Activated CD8-positive, alpha-beta T cell treated with anti-CD3 and anti-CD28 coated beads for 36 hours (primary cell): ENCODE measurements at regions not wholly inside any gene's neighbourhood (a gene's known extent, or its start where the extent isn't known, plus 50 kb on each side); places are given as distances from the start of the nearest gene placed in this dataset.

Source experiments
- ATAC-seq: fragments of 200-7000 bp; cut with Tn5 transposase; one replicate; pipeline ENCODE4 v1.10.0; 2021; ENCODE audit warnings: mild to moderate bottlenecking, moderate library complexity
- CTCF ChIA-PET: fragments of 350-600 bp; sonication (Branson Sonifier 250); formaldehyde crosslinking; loops from one replicate; lab custom pipeline; 2021; ENCODE audit warnings: antibody characterized with exemption; lab: Charles Lee
- POLR2A ChIA-PET: fragments of 350-600 bp; sonication (Branson Sonifier 250); formaldehyde crosslinking; loops from one replicate; lab custom pipeline; 2021; ENCODE audit warnings: antibody characterized with exemption; lab: Charles Lee
- DNase-seq: peaks from one replicate; pipeline ENCODE4 v3.0.0-alpha.2; 2020
- H3K27ac Mint-ChIP-seq: one replicate; pipeline ENCODE4 v1.8.0; 2021; ENCODE audit warnings: mild to moderate bottlenecking, mixed read lengths
- H3K27me3 Mint-ChIP-seq: one replicate; pipeline ENCODE4 v1.8.0; 2021; ENCODE audit warnings: mixed read lengths
- H3K36me3 Mint-ChIP-seq: one replicate; pipeline ENCODE4 v1.8.0; 2021; ENCODE audit warnings: low read depth, mixed read lengths
- H3K4me1 Mint-ChIP-seq: one replicate; pipeline ENCODE4 v1.8.0; 2021; ENCODE audit warnings: low read depth, mixed read lengths
- H3K4me3 Mint-ChIP-seq: one replicate; pipeline ENCODE4 v1.8.0; 2021; ENCODE audit warnings: mild to moderate bottlenecking, moderate library complexity, mixed read lengths
- H3K9me3 Mint-ChIP-seq: one replicate; pipeline ENCODE4 v1.8.0; 2021; ENCODE audit warnings: mixed read lengths
- CTCF ChIP-seq: fragments of 200-600 bp; IDR thresholded peaks from one replicate; pipeline ENCODE4 v1.8.0; 2022; ENCODE audit warnings: antibody characterized with exemption, mild to moderate bottlenecking
- intact Hi-C: fragments of 100-400 bp; cut with micrococcal nuclease; formaldehyde crosslinking; loops from one replicate; pipeline ENCODE4 v1.10.0; 2022

- ChIA-PET POLR2A (no interaction called here), CTCF (no interaction called here)
- Mint-ChIP-seq H3K36me3 (no peaks in the 10 kb centered on the region), H3K27me3 (peaks cover 2% of the 10 kb centered on the region), H3K4me1 (no peaks in the 10 kb centered on the region), H3K9me3 (no peaks in the 10 kb centered on the region), H3K27ac (no peak overlapping the region), H3K4me3 (no peak overlapping the region)
- ATAC-seq (no peak), DNase-seq (no peak)
- no peak for TF ChIP-seq CTCF
- intact Hi-C loops, result no loop called here
Observed at GRCh38 chr4:119933606-119934005, 133.0 kb downstream of the MAD2L1 start.

GRCh38 chr4:119932277-119932676, 134.4 kb downstream of the MAD2L1 start:
- ChIA-PET CTCF (no interaction called here), POLR2A (no interaction called here)
- no peak overlapping the region for H3K4me3 Mint-ChIP-seq
- no peak for TF ChIP-seq CTCF
- ATAC-seq (no peak), DNase-seq (no peak)
- H3K36me3 Mint-ChIP-seq, result no peaks in the 10 kb centered on the region
- no peaks in the 10 kb centered on the region for H3K4me1 Mint-ChIP-seq
- H3K9me3 Mint-ChIP-seq, result no peaks in the 10 kb centered on the region
- no peak overlapping the region for H3K27ac Mint-ChIP-seq
- intact Hi-C loops, result no loop called here
- peaks cover 2% of the 10 kb centered on the region for H3K27me3 Mint-ChIP-seq

GRCh38 chr4:119930546-119930945, 136.1 kb downstream of the MAD2L1 start:
- DNase-seq, result no peak
- Mint-ChIP-seq H3K4me3 (no peak overlapping the region), H3K27ac (no peak overlapping the region), H3K36me3 (no peaks in the 10 kb centered on the region), H3K4me1 (no peaks in the 10 kb centered on the region), H3K27me3 (peaks cover 2% of the 10 kb centered on the region), H3K9me3 (no peaks in the 10 kb centered on the region)
- ChIA-PET POLR2A (no interaction called here), CTCF (no interaction called here)
- TF ChIP-seq CTCF, result no peak
- intact Hi-C loops, result no loop called here
- no peak for ATAC-seq

- H3K4me3 Mint-ChIP-seq, result no peak overlapping the region
- no peaks in the 10 kb centered on the region for H3K36me3 Mint-ChIP-seq
- H3K27ac Mint-ChIP-seq, result no peak overlapping the region
- DNase-seq, result no peak
- TF ChIP-seq CTCF, result no peak
- peaks cover 2% of the 10 kb centered on the region for H3K27me3 Mint-ChIP-seq
- intact Hi-C loops, result no loop called here
- no peaks in the 10 kb centered on the region for H3K4me1 Mint-ChIP-seq
- ATAC-seq, result no peak
- ChIA-PET CTCF (no interaction called here), POLR2A (interaction anchor here (0.7 kb wide), 1 partner anchor 116 kb away, joined by 3 read pairs; no protein-coding TSS in a partner anchor)
- H3K9me3 Mint-ChIP-seq, result peaks cover 2% of the 10 kb centered on the region
Observed at GRCh38 chr4:119921830-119922229, 144.8 kb downstream of the MAD2L1 start.

GRCh38 chr4:119906277-119906676, 160.4 kb downstream of the MAD2L1 start:
- ChIA-PET POLR2A (no interaction called here), CTCF (no interaction called here)
- TF ChIP-seq CTCF, result no peak
- H3K9me3 Mint-ChIP-seq, result peaks cover 4% of the 10 kb centered on the region
- H3K27ac Mint-ChIP-seq, result no peak overlapping the region
- ATAC-seq (no peak), DNase-seq (no peak)
- intact Hi-C loops, result no loop called here
- no peaks in the 10 kb centered on the region for H3K4me1 Mint-ChIP-seq
- no peak overlapping the region for H3K4me3 Mint-ChIP-seq
- H3K36me3 Mint-ChIP-seq, result no peaks in the 10 kb centered on the region
- H3K27me3 Mint-ChIP-seq, result no peaks in the 10 kb centered on the region
